ENCODE measurements at regions not wholly inside any gene's neighbourhood (a gene's known extent, or its start where the extent isn't known, plus 50 kb on each side); places are given as distances from the start of the nearest gene placed in this dataset.
"Not testable (repeated sequence)": the region's sequence is repeated elsewhere in the genome, so short reads cannot be mapped to it uniquely, and the experiment has no call there.

DNA sequence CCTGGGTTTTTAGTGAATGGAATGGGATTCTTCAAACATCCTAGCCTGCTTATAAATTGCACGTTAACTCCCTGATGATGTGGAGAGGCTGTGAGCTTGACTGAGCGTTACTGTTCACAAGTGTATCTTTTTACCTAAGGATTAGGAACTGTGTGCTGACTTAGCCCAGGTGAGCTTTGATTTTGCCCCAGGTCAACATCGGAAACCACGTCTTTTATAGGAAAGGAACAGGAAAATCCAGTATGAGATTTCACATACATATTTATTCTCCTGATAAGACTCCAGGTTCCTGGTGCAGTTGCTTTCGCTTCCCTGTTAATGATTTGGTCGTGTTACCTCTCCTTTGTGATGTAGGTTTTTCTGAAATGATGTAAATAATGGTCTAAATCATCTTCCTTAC, 103.2 kb upstream of the BASP1 start:
- H3K9me3 ChIP-seq (ENCODE audit: control insufficient read depth, insufficient read depth, low read length): no peaks in the 10 kb centered on the region
- peaks cover 6% of the 10 kb centered on the region for H3K4me1 ChIP-seq (ENCODE audit: control insufficient read depth, insufficient read depth, low read length)
- no peak overlapping the region for H3K27ac ChIP-seq (ENCODE audit: low read depth, low read length)
- H3K36me3 ChIP-seq (ENCODE audit: control insufficient read depth, insufficient read depth, low read length): no peaks in the 10 kb centered on the region
- H3K4me3 ChIP-seq (ENCODE audit: low read depth, low read length): no peak overlapping the region
- no peaks in the 10 kb centered on the region for H3K27me3 ChIP-seq (ENCODE audit: control insufficient read depth, insufficient read depth, low read length)
- DNase-seq (ENCODE audit: low read depth in 4 of 6, low spot score in 6 of 6): no peak
- 88% methylated on average over 1 of the region's 6 CpGs for WGBS (ENCODE audit: insufficient coverage)

DNA sequence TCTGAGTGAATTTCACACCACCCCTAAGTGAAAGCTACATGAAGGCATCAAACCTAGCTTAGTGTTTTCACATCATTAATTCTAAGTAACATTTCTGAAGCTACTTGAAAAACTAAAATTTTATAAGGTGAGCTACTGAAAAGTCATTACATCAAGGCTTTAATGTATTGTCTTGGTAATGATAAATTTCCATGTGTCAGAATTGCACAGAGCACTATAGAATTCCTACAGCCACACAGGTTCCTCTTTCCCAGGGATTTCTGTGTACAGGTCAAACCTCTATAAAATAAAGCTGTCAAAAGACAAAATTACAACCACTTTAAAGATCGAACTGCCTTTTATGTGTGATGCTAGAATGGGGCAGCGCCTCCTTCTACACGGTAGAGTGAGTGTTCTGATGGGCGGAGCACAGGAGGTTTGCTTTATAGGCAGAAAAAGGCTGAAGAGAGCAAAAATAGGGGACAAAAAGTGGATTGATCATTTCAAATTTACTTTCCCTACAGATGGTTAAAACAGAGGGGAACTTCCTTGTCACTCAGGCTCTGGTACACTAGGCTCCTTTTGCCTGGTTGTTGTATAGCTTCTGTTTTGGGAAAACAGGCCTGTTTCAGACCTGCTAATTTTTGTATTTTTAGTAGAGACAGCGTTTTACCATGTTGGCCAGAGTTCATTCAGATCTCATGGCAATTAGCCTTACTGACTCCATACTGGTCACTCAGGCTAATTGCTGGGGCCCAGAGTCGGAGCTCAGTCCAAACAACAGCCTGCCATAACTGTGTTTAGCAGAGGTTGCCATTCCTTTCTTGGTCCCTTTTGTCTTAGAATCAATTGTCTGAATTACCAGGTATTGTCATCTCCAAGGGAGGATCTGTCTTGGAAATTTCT, 102.5 kb upstream of the BASP1 start:
- no peaks in the 10 kb centered on the region for H3K9me3 ChIP-seq (ENCODE audit: control insufficient read depth, insufficient read depth, low read length)
- no peaks in the 10 kb centered on the region for H3K27me3 ChIP-seq (ENCODE audit: control insufficient read depth, insufficient read depth, low read length)
- no peak overlapping the region for H3K27ac ChIP-seq (ENCODE audit: low read depth, low read length)
- no peak for DNase-seq (ENCODE audit: low read depth in 4 of 6, low spot score in 6 of 6)
- H3K36me3 ChIP-seq (ENCODE audit: control insufficient read depth, insufficient read depth, low read length): no peaks in the 10 kb centered on the region
- no peak overlapping the region for H3K4me3 ChIP-seq (ENCODE audit: low read depth, low read length)
- peaks cover 6% of the 10 kb centered on the region for H3K4me1 ChIP-seq (ENCODE audit: control insufficient read depth, insufficient read depth, low read length)
- WGBS (ENCODE audit: insufficient coverage): 71% methylated on average over 2 of the region's 6 CpGs

DNA sequence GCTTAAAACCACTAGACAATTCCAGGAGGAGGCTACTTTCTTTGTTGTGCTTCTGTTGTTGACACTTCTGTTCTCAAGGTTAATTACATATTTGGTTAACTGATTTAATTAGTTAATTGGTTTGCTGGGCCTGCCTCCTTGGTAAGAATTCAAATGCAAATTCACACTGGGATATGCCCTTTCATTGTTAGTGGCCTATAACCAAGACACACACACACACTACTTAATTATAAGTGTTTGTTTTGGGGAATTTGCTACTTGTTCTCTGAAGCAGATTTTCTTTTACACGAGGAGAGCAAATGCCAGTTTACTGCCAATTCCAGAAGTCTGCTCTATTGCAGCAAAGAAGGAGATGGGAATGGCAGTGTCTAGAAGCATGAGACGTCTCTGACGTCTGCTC, 101.6 kb upstream of the BASP1 start:
- H3K27ac ChIP-seq (ENCODE audit: low read depth, low read length): no peak overlapping the region
- peak in 2 of 6 donors; percentile 51 to 55 for DNase-seq (ENCODE audit: low read depth in 4 of 6, low spot score in 6 of 6)
- H3K9me3 ChIP-seq (ENCODE audit: control insufficient read depth, insufficient read depth, low read length): no peaks in the 10 kb centered on the region
- no peaks in the 10 kb centered on the region for H3K27me3 ChIP-seq (ENCODE audit: control insufficient read depth, insufficient read depth, low read length)
- H3K4me3 ChIP-seq (ENCODE audit: low read depth, low read length): no peak overlapping the region
- H3K36me3 ChIP-seq (ENCODE audit: control insufficient read depth, insufficient read depth, low read length): no peaks in the 10 kb centered on the region
- 35% methylated on average over 3 of the region's 3 CpGs for WGBS (ENCODE audit: insufficient coverage)
- peaks cover 6% of the 10 kb centered on the region for H3K4me1 ChIP-seq (ENCODE audit: control insufficient read depth, insufficient read depth, low read length)

DNA sequence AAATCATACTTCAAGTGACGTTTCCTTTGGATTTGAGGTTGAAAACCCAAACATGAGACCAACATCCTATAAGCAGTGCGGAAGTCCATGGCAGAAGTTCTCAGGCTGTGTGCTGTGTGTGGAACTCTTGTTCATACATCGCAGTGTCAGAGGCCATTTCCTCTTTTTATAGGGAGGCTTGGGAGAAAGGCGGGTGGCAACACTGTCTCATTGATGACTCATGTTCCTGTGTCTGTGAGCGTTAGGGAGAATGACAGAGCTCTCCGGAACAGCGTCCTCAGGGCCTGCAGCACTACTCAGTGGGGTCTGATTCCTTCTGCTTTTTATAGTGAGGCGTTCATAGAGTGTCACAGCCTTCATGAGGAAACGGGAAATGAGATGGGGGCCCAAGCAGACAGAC, 98.8 kb upstream of the BASP1 start:
- Histone ChIP-seq H3K36me3 (ENCODE audit: control insufficient read depth, insufficient read depth, low read length) (no peaks in the 10 kb centered on the region), H3K27ac (ENCODE audit: low read depth, low read length) (no peak overlapping the region), H3K27me3 (ENCODE audit: control insufficient read depth, insufficient read depth, low read length) (no peaks in the 10 kb centered on the region), H3K4me1 (ENCODE audit: control insufficient read depth, insufficient read depth, low read length) (peaks cover 6% of the 10 kb centered on the region), H3K9me3 (ENCODE audit: control insufficient read depth, insufficient read depth, low read length) (no peaks in the 10 kb centered on the region), H3K4me3 (ENCODE audit: low read depth, low read length) (no peak overlapping the region)
- DNase-seq (ENCODE audit: low read depth in 4 of 6, low spot score in 6 of 6): peak in 1 of 6 donors; percentile 44
- 62% methylated on average over 8 of the region's 9 CpGs for WGBS (ENCODE audit: insufficient coverage)

DNA sequence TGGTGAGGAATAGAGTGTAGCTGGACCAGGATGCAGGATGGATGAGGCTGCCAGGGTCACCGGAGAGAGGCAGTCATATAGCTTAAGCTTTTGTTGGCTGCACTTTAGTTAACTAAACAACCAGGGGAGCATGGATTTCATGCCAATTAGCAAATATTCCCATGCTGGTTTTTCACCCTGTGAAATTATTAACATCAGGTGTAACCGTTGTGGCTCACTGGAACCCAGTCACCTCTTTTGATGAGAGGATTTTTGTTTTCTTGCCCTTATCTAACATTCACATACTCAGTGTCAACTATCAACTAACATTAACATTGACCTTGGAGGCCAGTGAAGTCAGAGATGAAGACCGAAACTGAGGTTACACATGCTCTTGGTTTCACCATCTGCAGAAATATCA, 97.2 kb upstream of the BASP1 start:
- Histone ChIP-seq H3K36me3 (ENCODE audit: control insufficient read depth, insufficient read depth, low read length) (no peaks in the 10 kb centered on the region), H3K4me1 (ENCODE audit: control insufficient read depth, insufficient read depth, low read length) (peaks cover 6% of the 10 kb centered on the region), H3K4me3 (ENCODE audit: low read depth, low read length) (no peak overlapping the region), H3K27me3 (ENCODE audit: control insufficient read depth, insufficient read depth, low read length) (no peaks in the 10 kb centered on the region), H3K9me3 (ENCODE audit: control insufficient read depth, insufficient read depth, low read length) (no peaks in the 10 kb centered on the region), H3K27ac (ENCODE audit: low read depth, low read length) (no peak overlapping the region)
- 100% methylated on average over 1 of the region's 3 CpGs for WGBS (ENCODE audit: insufficient coverage)
- no peak for DNase-seq (ENCODE audit: low read depth in 4 of 6, low spot score in 6 of 6)

DNA sequence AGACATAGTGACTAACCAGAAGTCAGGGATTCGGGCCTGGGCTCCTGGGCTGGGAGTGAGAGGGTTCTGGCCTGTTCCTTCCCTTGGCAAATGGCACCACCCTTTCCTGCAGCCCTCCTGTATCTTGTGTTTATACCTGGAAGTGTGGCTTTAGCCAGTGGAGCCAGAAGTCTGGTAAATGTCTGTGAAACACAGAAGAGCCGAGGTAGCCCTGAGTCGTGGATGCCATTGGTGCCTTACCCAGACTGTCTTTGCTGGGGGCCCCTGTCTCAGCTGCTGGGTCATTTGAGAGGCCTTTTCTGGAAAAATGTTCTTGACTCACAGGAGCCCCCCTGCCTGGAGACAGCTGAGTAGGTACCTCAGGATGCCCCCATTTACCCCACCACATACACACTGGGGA, 95.7 kb upstream of the BASP1 start:
- no peak for DNase-seq (ENCODE audit: low read depth in 4 of 6, low spot score in 6 of 6)
- WGBS (ENCODE audit: insufficient coverage): 98% methylated on average over 3 of the region's 3 CpGs
- no peak overlapping the region for H3K27ac ChIP-seq (ENCODE audit: low read depth, low read length)
- H3K4me1 ChIP-seq (ENCODE audit: control insufficient read depth, insufficient read depth, low read length): no peaks in the 10 kb centered on the region
- no peaks in the 10 kb centered on the region for H3K9me3 ChIP-seq (ENCODE audit: control insufficient read depth, insufficient read depth, low read length)
- no peaks in the 10 kb centered on the region for H3K36me3 ChIP-seq (ENCODE audit: control insufficient read depth, insufficient read depth, low read length)
- H3K27me3 ChIP-seq (ENCODE audit: control insufficient read depth, insufficient read depth, low read length): no peaks in the 10 kb centered on the region
- H3K4me3 ChIP-seq (ENCODE audit: low read depth, low read length): no peak overlapping the region

DNA sequence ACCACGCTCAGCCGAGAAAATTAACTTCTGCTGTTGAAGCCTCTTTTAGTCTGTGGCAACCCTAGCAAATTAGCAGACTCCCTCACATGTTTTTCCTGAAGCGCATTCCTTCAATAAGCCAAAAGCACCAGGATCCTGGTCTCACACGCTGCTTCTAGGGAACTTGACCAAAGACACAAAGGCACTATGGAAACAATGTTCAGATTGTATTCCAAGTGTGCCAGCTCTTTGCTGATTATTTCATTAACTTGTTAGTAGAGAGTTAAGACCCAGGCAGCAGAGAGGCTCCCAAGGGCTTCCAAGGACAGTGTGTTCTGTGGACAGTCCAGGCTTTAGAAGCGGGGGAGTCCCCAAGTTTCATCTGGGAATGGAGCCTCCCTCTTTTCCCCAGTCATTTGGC, 94.4 kb upstream of the BASP1 start:
- no peaks in the 10 kb centered on the region for H3K36me3 ChIP-seq (ENCODE audit: control insufficient read depth, insufficient read depth, low read length)
- no peaks in the 10 kb centered on the region for H3K4me1 ChIP-seq (ENCODE audit: control insufficient read depth, insufficient read depth, low read length)
- 79% methylated on average over 3 of the region's 5 CpGs for WGBS (ENCODE audit: insufficient coverage)
- peak in 1 of 6 donors; percentile 34 for DNase-seq (ENCODE audit: low read depth in 4 of 6, low spot score in 6 of 6)
- no peaks in the 10 kb centered on the region for H3K27me3 ChIP-seq (ENCODE audit: control insufficient read depth, insufficient read depth, low read length)
- H3K9me3 ChIP-seq (ENCODE audit: control insufficient read depth, insufficient read depth, low read length): no peaks in the 10 kb centered on the region
- H3K27ac ChIP-seq (ENCODE audit: low read depth, low read length): no peak overlapping the region
- no peak overlapping the region for H3K4me3 ChIP-seq (ENCODE audit: low read depth, low read length)

DNA sequence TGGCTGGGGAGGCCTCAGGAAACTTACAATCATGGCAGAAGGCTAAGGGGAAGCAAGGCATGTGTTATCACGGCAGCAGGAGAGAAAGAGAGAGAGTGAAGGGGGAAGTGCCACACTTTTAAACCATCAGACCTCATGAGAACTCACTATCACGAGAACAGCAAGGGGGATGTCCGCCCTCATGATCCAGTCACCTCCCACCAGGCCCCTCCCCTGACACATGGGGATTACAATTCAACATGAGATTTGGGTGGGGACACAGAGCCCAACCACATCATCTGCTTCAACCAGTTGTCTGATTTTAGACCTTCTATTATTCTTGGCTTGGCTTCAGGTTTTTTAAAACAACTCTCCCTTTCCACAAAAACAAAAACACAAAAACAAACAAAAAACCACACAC, 93.7 kb upstream of the BASP1 start:
- H3K27ac ChIP-seq (ENCODE audit: low read depth, low read length): not testable (repeated sequence)
- 83% methylated on average over 1 of the region's 3 CpGs for WGBS (ENCODE audit: insufficient coverage)

DNA sequence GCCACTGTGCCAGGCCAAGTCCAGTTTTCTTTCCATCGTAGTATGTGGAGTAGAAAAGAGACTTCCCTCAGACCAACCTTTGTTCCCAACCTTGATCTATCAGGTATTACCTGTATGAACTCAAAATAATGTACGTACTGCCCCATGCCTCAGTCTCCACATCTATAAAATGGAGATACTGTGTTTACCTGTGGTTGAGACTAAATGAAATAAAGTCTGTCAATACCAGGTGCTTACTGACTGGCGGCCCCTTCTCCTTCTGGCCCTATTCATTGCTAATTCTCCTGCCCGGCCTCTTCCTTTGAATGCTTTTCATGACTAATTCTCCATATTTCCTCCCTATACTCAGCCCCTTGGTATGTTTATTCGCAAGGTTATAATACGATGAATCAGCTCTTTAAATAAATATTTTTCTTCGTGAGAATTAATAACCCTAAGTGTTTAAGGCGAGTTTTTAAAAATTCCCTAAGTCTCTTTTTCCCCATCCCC, 89.6 kb upstream of the BASP1 start:
- H3K36me3 ChIP-seq (ENCODE audit: control insufficient read depth, insufficient read depth, low read length): no peaks in the 10 kb centered on the region
- H3K4me1 ChIP-seq (ENCODE audit: control insufficient read depth, insufficient read depth, low read length): no peaks in the 10 kb centered on the region
- H3K27ac ChIP-seq (ENCODE audit: low read depth, low read length): no peak overlapping the region
- 30% methylated on average over 2 of the region's 8 CpGs for WGBS (ENCODE audit: insufficient coverage)
- H3K4me3 ChIP-seq (ENCODE audit: low read depth, low read length): no peak overlapping the region
- DNase-seq (ENCODE audit: low read depth in 4 of 6, low spot score in 6 of 6): no peak
- H3K27me3 ChIP-seq (ENCODE audit: control insufficient read depth, insufficient read depth, low read length): no peaks in the 10 kb centered on the region
- no peaks in the 10 kb centered on the region for H3K9me3 ChIP-seq (ENCODE audit: control insufficient read depth, insufficient read depth, low read length)

More for the DNA sequence above, 93.7 kb upstream of the BASP1 start:
- DNase-seq (ENCODE audit: low read depth in 4 of 6, low spot score in 6 of 6); H3K4me3 ChIP-seq (ENCODE audit: low read depth, low read length); H3K4me1 ChIP-seq (ENCODE audit: control insufficient read depth, insufficient read depth, low read length); H3K9me3 ChIP-seq (ENCODE audit: control insufficient read depth, insufficient read depth, low read length); H3K36me3 ChIP-seq (ENCODE audit: control insufficient read depth, insufficient read depth, low read length); H3K27me3 ChIP-seq (ENCODE audit: control insufficient read depth, insufficient read depth, low read length): not testable (repeated sequence)

Measured in spinal cord (tissue), 9 donors.